ENCODE measurements at regions not wholly inside any gene's neighbourhood (a gene's known extent, or its start where the extent isn't known, plus 50 kb on each side); places are given as distances from the start of the nearest gene placed in this dataset.

- CTCF ChIA-PET: no interaction called here
- no peaks in the 10 kb centered on the region for H3K27me3 Mint-ChIP-seq (ENCODE audit: unreplicated experiment)
- no TSS peak for BruUV-seq (replicated peaks)
- peaks cover 10% of the 10 kb centered on the region for H3K4me1 Mint-ChIP-seq (ENCODE audit: low read depth, unreplicated experiment)
- H3K4me3 Mint-ChIP-seq (ENCODE audit: low read depth, unreplicated experiment): no peak overlapping the region
- H3K27ac Mint-ChIP-seq (ENCODE audit: unreplicated experiment): no peak overlapping the region
- intact Hi-C loops (cut with micrococcal nuclease; ENCODE audit: unreplicated experiment): no loop called here
- no peaks in the 10 kb centered on the region for H3K9me3 Mint-ChIP-seq (ENCODE audit: low read depth, unreplicated experiment)
- no peak for DNase-seq
- TF ChIP-seq CTCF (IDR thresholded peaks at IDR 0.05; ENCODE audit: unreplicated experiment): no peak
- no peaks in the 10 kb centered on the region for H3K36me3 Mint-ChIP-seq (ENCODE audit: insufficient read depth, unreplicated experiment)
Observed at GRCh38 chr21:16976193-16976592, 536.6 kb upstream of the CXADR start.

GRCh38 chr21:16978309-16978895, 534.4 kb upstream of the CXADR start:
- TF ChIP-seq CTCF (IDR thresholded peaks at IDR 0.05; ENCODE audit: unreplicated experiment): no peak
- Mint-ChIP-seq H3K4me1 (ENCODE audit: low read depth, unreplicated experiment) (peaks cover 10% of the 10 kb centered on the region), H3K4me3 (ENCODE audit: low read depth, unreplicated experiment) (no peak overlapping the region), H3K36me3 (ENCODE audit: insufficient read depth, unreplicated experiment) (no peaks in the 10 kb centered on the region), H3K27me3 (ENCODE audit: unreplicated experiment) (no peaks in the 10 kb centered on the region), H3K9me3 (ENCODE audit: low read depth, unreplicated experiment) (no peaks in the 10 kb centered on the region), H3K27ac (ENCODE audit: unreplicated experiment) (no peak overlapping the region)
- no peak for DNase-seq
- no TSS peak for BruUV-seq (replicated peaks)
- CTCF ChIA-PET: no interaction called here
- intact Hi-C loops (cut with micrococcal nuclease; ENCODE audit: unreplicated experiment): no loop called here

- intact Hi-C loops (cut with micrococcal nuclease; ENCODE audit: unreplicated experiment): no loop called here
- CTCF ChIA-PET: no interaction called here
Observed at GRCh38 chr21:16979574-16979973, 533.3 kb upstream of the CXADR start.

GRCh38 chr21:16983420-16983819, 529.4 kb upstream of the CXADR start:
- TF ChIP-seq CTCF (IDR thresholded peaks at IDR 0.05; ENCODE audit: unreplicated experiment): no peak
- BruUV-seq (replicated peaks): no TSS peak
- Mint-ChIP-seq H3K27ac (ENCODE audit: unreplicated experiment) (no peak overlapping the region), H3K4me1 (ENCODE audit: low read depth, unreplicated experiment) (no peaks in the 10 kb centered on the region), H3K36me3 (ENCODE audit: insufficient read depth, unreplicated experiment) (no peaks in the 10 kb centered on the region), H3K9me3 (ENCODE audit: low read depth, unreplicated experiment) (no peaks in the 10 kb centered on the region), H3K27me3 (ENCODE audit: unreplicated experiment) (no peaks in the 10 kb centered on the region), H3K4me3 (ENCODE audit: low read depth, unreplicated experiment) (no peak overlapping the region)
- intact Hi-C loops (cut with micrococcal nuclease; ENCODE audit: unreplicated experiment): no loop called here
- CTCF ChIA-PET: no interaction called here
- no peak for DNase-seq

More at GRCh38 chr21:16979574-16979973, 533.3 kb upstream of the CXADR start:
- no peak overlapping the region for H3K27ac Mint-ChIP-seq (ENCODE audit: unreplicated experiment)
- no peaks in the 10 kb centered on the region for H3K9me3 Mint-ChIP-seq (ENCODE audit: low read depth, unreplicated experiment)
- DNase-seq: no peak
- peaks cover 10% of the 10 kb centered on the region for H3K4me1 Mint-ChIP-seq (ENCODE audit: low read depth, unreplicated experiment)
- no peak for TF ChIP-seq CTCF (IDR thresholded peaks at IDR 0.05; ENCODE audit: unreplicated experiment)
- H3K27me3 Mint-ChIP-seq (ENCODE audit: unreplicated experiment): no peaks in the 10 kb centered on the region
- no peaks in the 10 kb centered on the region for H3K36me3 Mint-ChIP-seq (ENCODE audit: insufficient read depth, unreplicated experiment)
- H3K4me3 Mint-ChIP-seq (ENCODE audit: low read depth, unreplicated experiment): no peak overlapping the region
- no TSS peak for BruUV-seq (replicated peaks)
